ENCODE measurements at regions not wholly inside any gene's neighbourhood (a gene's known extent, or its start where the extent isn't known, plus 50 kb on each side); places are given as distances from the start of the nearest gene placed in this dataset.
"Not testable (repeated sequence)": the region's sequence is repeated elsewhere in the genome, so short reads cannot be mapped to it uniquely, and the experiment has no call there.

- DNase-seq: no peak
Observed at GRCh38 chr6:8941577-8941976, 506.2 kb upstream of the SLC35B3 start.

GRCh38 chr6:8940356-8940755, 505.0 kb upstream of the SLC35B3 start:
- DNase-seq: no peak

- no peak for DNase-seq
Observed at GRCh38 chr6:8939615-8940014, 504.3 kb upstream of the SLC35B3 start.

GRCh38 chr6:8934318-8934717, 499.0 kb upstream of the SLC35B3 start:
- no peak for DNase-seq

- no peak for DNase-seq
Observed at GRCh38 chr6:8930009-8930408, 494.7 kb upstream of the SLC35B3 start.

GRCh38 chr6:8920244-8920643, 484.9 kb upstream of the SLC35B3 start:
- DNase-seq: not testable (repeated sequence)

GRCh38 chr6:8918196-8918595, 482.9 kb upstream of the SLC35B3 start:
- DNase-seq: no peak

GRCh38 chr6:8914700-8915099, 479.4 kb upstream of the SLC35B3 start:
- no peak for DNase-seq

GRCh38 chr6:8908638-8909037, 473.3 kb upstream of the SLC35B3 start:
- no peak for DNase-seq

GRCh38 chr6:8906699-8907098, 471.4 kb upstream of the SLC35B3 start:
- DNase-seq: no peak

GRCh38 chr6:8905757-8906156, 470.4 kb upstream of the SLC35B3 start:
- no peak for DNase-seq

- no peak for DNase-seq
Observed at GRCh38 chr6:8904754-8905153, 469.4 kb upstream of the SLC35B3 start.

GRCh38 chr6:8900056-8900455, 464.7 kb upstream of the SLC35B3 start:
- DNase-seq: no peak

GRCh38 chr6:8889514-8889913, 454.2 kb upstream of the SLC35B3 start:
- no peak for DNase-seq

- no peak for DNase-seq
Observed at GRCh38 chr6:8888468-8888867, 453.1 kb upstream of the SLC35B3 start.

- DNase-seq: no peak
Observed at GRCh38 chr6:8881663-8882062, 446.3 kb upstream of the SLC35B3 start.

- DNase-seq: no peak
Observed at GRCh38 chr6:8879334-8879733, 444.0 kb upstream of the SLC35B3 start.

- no peak for DNase-seq
Observed at GRCh38 chr6:8875986-8876385, 440.6 kb upstream of the SLC35B3 start.

GRCh38 chr6:8872589-8872988, 437.2 kb upstream of the SLC35B3 start:
- no peak for DNase-seq

GRCh38 chr6:8865451-8865850, 430.1 kb upstream of the SLC35B3 start:
- no peak for DNase-seq

- DNase-seq: no peak
Observed at GRCh38 chr6:8860671-8861070, 425.3 kb upstream of the SLC35B3 start.

- no peak for DNase-seq
Observed at GRCh38 chr6:8859501-8859900, 424.2 kb upstream of the SLC35B3 start.

- no peak for DNase-seq
Observed at GRCh38 chr6:8858854-8859331, 423.5 kb upstream of the SLC35B3 start.

- no peak for DNase-seq
Observed at GRCh38 chr6:8857160-8857559, 421.8 kb upstream of the SLC35B3 start.

GRCh38 chr6:8855411-8855810, 420.1 kb upstream of the SLC35B3 start:
- DNase-seq: no peak

- DNase-seq: no peak
Observed at GRCh38 chr6:8852332-8852731, 417.0 kb upstream of the SLC35B3 start.
